Activated CD8-positive, alpha-beta memory T cell treated with anti-CD3 and anti-CD28 coated beads, Interleukin-2, amount 50 U/mL, for 48 hours (primary cell): ENCODE measurements at regions not wholly inside any gene's neighbourhood (a gene's known extent, or its start where the extent isn't known, plus 50 kb on each side); places are given as distances from the start of the nearest gene placed in this dataset.

Source experiments
- DNase-seq: peaks from one replicate; pipeline ENCODE4 v3.0.0-alpha.2; 2020

GRCh38 chr13:73368608-73369007 is 309.8 kb downstream of the KLF5 start:
- no peak for DNase-seq

GRCh38 chr13:73367886-73368285 is 309.1 kb downstream of the KLF5 start:
- no peak for DNase-seq

- no peak for DNase-seq
Observed at GRCh38 chr13:73366241-73366640, 307.4 kb downstream of the KLF5 start.

- no peak for DNase-seq
Observed at GRCh38 chr13:73365681-73366080, 306.9 kb downstream of the KLF5 start.

GRCh38 chr13:73365252-73365651 is 306.4 kb downstream of the KLF5 start:
- DNase-seq, result no peak

GRCh38 chr13:73364736-73365135 is 305.9 kb downstream of the KLF5 start:
- no peak for DNase-seq

GRCh38 chr13:73358606-73359095 is 299.8 kb downstream of the KLF5 start:
- no peak for DNase-seq

- DNase-seq, result no peak
Observed at GRCh38 chr13:73355134-73355533, 296.3 kb downstream of the KLF5 start.

GRCh38 chr13:73351730-73352129 is 292.9 kb downstream of the KLF5 start:
- no peak for DNase-seq

- DNase-seq, result no peak
Observed at GRCh38 chr13:73341748-73342147, 282.9 kb downstream of the KLF5 start.

- no peak for DNase-seq
Observed at GRCh38 chr13:73340069-73340468, 281.3 kb downstream of the KLF5 start.

GRCh38 chr13:73339086-73339485 is 280.3 kb downstream of the KLF5 start:
- no peak for DNase-seq

- DNase-seq, result no peak
Observed at GRCh38 chr13:73338389-73338788, 279.6 kb downstream of the KLF5 start.

GRCh38 chr13:73337532-73337931 is 278.7 kb downstream of the KLF5 start:
- no peak for DNase-seq

- no peak for DNase-seq
Observed at GRCh38 chr13:73336773-73337172, 278.0 kb downstream of the KLF5 start.

GRCh38 chr13:73335944-73336343 is 277.1 kb downstream of the KLF5 start:
- DNase-seq, result no peak

- DNase-seq, result no peak
Observed at GRCh38 chr13:73335210-73335609, 276.4 kb downstream of the KLF5 start.

GRCh38 chr13:73334445-73334844 is 275.6 kb downstream of the KLF5 start:
- DNase-seq, result no peak

- DNase-seq, result no peak
Observed at GRCh38 chr13:73331556-73331955, 272.8 kb downstream of the KLF5 start.

- no peak for DNase-seq
Observed at GRCh38 chr13:73329355-73329754, 270.6 kb downstream of the KLF5 start.

GRCh38 chr13:73327579-73327978 is 268.8 kb downstream of the KLF5 start:
- DNase-seq, result no peak

GRCh38 chr13:73325723-73326558 is 267.1 kb downstream of the KLF5 start:
- DNase-seq, result no peak

- no peak for DNase-seq
Observed at GRCh38 chr13:73324842-73325722, 266.3 kb downstream of the KLF5 start.

- DNase-seq, result no peak
Observed at GRCh38 chr13:73323615-73324014, 264.8 kb downstream of the KLF5 start.
